Esophagus muscularis mucosa (tissue), 4 donors: ENCODE measurements at regions not wholly inside any gene's neighbourhood (a gene's known extent, or its start where the extent isn't known, plus 50 kb on each side); places are given as distances from the start of the nearest gene placed in this dataset.

ENCODE experiments used
- CTCF ChIP-seq, 3 experiments: fragments of 200-600 bp in 2 of 3; fragments of 450-650 bp in 1 of 3; sonication (generic) in 2 of 3; IDR thresholded peaks; one replicate each; pipeline ENCODE4 v1.5.1; 2017 to 2019; ENCODE audit warnings: antibody characterized with exemption in 3 of 3, mild to moderate bottlenecking in 2 of 3, moderate library complexity in 1 of 3
- EP300 ChIP-seq: sonication (generic); formaldehyde crosslinking; IDR thresholded peaks from one replicate; pipeline ENCODE4 v1.6.1; 2017; ENCODE audit warnings: antibody characterized with exemption
- POLR2A ChIP-seq: fragments of 450-650 bp; IDR thresholded peaks from one replicate; pipeline ENCODE4 v1.6.1; 2017; ENCODE audit warnings: antibody characterized with exemption, moderate library complexity, mild to moderate bottlenecking, low read depth

- TF ChIP-seq CTCF (IDR thresholded peaks at IDR 0.05) (no peak), EP300 (no peak), POLR2A (no peak)
Measured at GRCh38 chr10:91034042-91034441, 113.2 kb upstream of the ANKRD1 start.
